ENCODE measurements at regions not wholly inside any gene's neighbourhood (a gene's known extent, or its start where the extent isn't known, plus 50 kb on each side); places are given as distances from the start of the nearest gene placed in this dataset.

DNA sequence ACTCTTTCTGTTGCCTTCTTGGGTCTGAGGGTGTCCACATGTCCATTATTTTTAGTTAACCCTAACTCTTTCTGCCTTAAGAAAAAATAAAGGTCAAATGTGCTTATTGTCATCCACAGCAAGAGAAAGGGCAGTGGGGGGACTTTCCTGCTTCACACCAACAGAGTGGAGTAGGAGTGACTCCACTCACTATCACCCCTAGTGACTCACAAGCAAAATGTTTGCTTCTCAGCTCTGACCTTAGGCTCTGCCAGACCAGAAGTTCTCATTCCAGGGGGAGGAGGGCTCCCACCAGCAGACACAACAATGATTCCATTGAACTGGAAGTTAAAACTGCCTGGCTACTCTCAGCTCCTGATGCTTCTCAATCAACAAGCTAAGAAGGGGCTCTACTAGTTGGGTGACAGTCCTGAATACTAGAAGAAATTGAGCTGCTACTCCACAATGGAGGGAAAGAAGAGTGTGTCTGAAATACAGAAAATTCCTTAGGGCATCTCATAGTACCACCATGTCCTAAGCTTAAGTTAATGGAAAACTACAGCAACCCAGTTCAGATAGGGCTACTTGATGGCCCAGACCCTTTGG, 83.9 kb upstream of the AFDN start (continued):
- TF ChIP-seq, protein P1, sequence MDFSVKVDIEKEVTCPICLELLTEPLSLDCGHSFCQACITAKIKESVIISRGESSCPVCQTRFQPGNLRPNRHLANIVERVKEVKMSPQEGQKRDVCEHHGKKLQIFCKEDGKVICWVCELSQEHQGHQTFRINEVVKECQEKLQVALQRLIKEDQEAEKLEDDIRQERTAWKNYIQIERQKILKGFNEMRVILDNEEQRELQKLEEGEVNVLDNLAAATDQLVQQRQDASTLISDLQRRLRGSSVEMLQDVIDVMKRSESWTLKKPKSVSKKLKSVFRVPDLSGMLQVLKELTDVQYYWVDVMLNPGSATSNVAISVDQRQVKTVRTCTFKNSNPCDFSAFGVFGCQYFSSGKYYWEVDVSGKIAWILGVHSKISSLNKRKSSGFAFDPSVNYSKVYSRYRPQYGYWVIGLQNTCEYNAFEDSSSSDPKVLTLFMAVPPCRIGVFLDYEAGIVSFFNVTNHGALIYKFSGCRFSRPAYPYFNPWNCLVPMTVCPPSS (IDR thresholded peaks at IDR 0.05) = no peak
- no peak for TF ChIP-seq ZNF562 (CRISPR knock-in tag; IDR thresholded peaks at IDR 0.05; ENCODE audit: borderline replicate concordance)
- TF ChIP-seq TSC22D2 (CRISPR knock-in tag; IDR thresholded peaks at IDR 0.05; ENCODE audit: borderline replicate concordance) = peak; percentile 75; the same call in 1 of the 2 replicates
- TF ChIP-seq ZMYM4 (CRISPR knock-in tag; IDR thresholded peaks at IDR 0.05) = peak; percentile 90
- TF ChIP-seq RXRB (CRISPR knock-in tag; IDR thresholded peaks at IDR 0.05; ENCODE audit: borderline replicate concordance) = peak; percentile 93
- TF ChIP-seq KDM6A (CRISPR knock-in tag; IDR thresholded peaks at IDR 0.05; ENCODE audit: low read depth) = no peak
- TF ChIP-seq PCBP1 (IDR thresholded peaks at IDR 0.05; ENCODE audit: borderline replicate concordance, low read depth, low read length) = no peak
- peak; percentile 27; the same call in 1 of the 2 replicates for TF ChIP-seq NCOR1 (IDR thresholded peaks at IDR 0.05; ENCODE audit: borderline replicate concordance, low read length)
- no peak for TF ChIP-seq ZFP41 (CRISPR knock-in tag; IDR thresholded peaks at IDR 0.05; ENCODE audit: borderline replicate concordance)
- TF ChIP-seq NR2F1 (CRISPR knock-in tag; IDR thresholded peaks at IDR 0.05) = peak; percentile 60 to 79; a peak in 3 of 4 replicates
- peak; percentile 42; the same call in 1 of the 2 replicates for TF ChIP-seq ZKSCAN8 (CRISPR knock-in tag; IDR thresholded peaks at IDR 0.05; ENCODE audit: borderline replicate concordance)
- no peak for TF ChIP-seq ZNF160 (CRISPR knock-in tag; IDR thresholded peaks at IDR 0.05)
- TF ChIP-seq HNRNPUL1 (IDR thresholded peaks at IDR 0.05; ENCODE audit: low read depth, low read length) = no peak
- no peak for TF ChIP-seq SAFB2 (CRISPR knock-in tag; IDR thresholded peaks at IDR 0.05; ENCODE audit: borderline replicate concordance, low read depth)
- TF ChIP-seq EEA1 (CRISPR knock-in tag; IDR thresholded peaks at IDR 0.05; ENCODE audit: borderline replicate concordance) = no peak
- TF ChIP-seq, protein P2, sequence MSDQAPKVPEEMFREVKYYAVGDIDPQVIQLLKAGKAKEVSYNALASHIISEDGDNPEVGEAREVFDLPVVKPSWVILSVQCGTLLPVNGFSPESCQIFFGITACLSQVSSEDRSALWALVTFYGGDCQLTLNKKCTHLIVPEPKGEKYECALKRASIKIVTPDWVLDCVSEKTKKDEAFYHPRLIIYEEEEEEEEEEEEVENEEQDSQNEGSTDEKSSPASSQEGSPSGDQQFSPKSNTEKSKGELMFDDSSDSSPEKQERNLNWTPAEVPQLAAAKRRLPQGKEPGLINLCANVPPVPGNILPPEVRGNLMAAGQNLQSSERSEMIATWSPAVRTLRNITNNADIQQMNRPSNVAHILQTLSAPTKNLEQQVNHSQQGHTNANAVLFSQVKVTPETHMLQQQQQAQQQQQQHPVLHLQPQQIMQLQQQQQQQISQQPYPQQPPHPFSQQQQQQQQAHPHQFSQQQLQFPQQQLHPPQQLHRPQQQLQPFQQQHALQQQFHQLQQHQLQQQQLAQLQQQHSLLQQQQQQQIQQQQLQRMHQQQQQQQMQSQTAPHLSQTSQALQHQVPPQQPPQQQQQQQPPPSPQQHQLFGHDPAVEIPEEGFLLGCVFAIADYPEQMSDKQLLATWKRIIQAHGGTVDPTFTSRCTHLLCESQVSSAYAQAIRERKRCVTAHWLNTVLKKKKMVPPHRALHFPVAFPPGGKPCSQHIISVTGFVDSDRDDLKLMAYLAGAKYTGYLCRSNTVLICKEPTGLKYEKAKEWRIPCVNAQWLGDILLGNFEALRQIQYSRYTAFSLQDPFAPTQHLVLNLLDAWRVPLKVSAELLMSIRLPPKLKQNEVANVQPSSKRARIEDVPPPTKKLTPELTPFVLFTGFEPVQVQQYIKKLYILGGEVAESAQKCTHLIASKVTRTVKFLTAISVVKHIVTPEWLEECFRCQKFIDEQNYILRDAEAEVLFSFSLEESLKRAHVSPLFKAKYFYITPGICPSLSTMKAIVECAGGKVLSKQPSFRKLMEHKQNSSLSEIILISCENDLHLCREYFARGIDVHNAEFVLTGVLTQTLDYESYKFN (CRISPR knock-in tag; conservative IDR thresholded peaks at IDR 0.05) = peak; percentile 71
- 0 out of 2 replicates have a peak, but pooled peaks have one; percentile 61 for TF ChIP-seq ZNF33B (CRISPR knock-in tag; IDR thresholded peaks at IDR 0.05)
- TF ChIP-seq HNRNPK (IDR thresholded peaks at IDR 0.05; ENCODE audit: low read depth, low read length, poor library complexity, severe bottlenecking) = no peak
- TF ChIP-seq TBX2 (CRISPR knock-in tag; IDR thresholded peaks at IDR 0.05; ENCODE audit: borderline replicate concordance) = peak; percentile 79
- TF ChIP-seq, protein P3, sequence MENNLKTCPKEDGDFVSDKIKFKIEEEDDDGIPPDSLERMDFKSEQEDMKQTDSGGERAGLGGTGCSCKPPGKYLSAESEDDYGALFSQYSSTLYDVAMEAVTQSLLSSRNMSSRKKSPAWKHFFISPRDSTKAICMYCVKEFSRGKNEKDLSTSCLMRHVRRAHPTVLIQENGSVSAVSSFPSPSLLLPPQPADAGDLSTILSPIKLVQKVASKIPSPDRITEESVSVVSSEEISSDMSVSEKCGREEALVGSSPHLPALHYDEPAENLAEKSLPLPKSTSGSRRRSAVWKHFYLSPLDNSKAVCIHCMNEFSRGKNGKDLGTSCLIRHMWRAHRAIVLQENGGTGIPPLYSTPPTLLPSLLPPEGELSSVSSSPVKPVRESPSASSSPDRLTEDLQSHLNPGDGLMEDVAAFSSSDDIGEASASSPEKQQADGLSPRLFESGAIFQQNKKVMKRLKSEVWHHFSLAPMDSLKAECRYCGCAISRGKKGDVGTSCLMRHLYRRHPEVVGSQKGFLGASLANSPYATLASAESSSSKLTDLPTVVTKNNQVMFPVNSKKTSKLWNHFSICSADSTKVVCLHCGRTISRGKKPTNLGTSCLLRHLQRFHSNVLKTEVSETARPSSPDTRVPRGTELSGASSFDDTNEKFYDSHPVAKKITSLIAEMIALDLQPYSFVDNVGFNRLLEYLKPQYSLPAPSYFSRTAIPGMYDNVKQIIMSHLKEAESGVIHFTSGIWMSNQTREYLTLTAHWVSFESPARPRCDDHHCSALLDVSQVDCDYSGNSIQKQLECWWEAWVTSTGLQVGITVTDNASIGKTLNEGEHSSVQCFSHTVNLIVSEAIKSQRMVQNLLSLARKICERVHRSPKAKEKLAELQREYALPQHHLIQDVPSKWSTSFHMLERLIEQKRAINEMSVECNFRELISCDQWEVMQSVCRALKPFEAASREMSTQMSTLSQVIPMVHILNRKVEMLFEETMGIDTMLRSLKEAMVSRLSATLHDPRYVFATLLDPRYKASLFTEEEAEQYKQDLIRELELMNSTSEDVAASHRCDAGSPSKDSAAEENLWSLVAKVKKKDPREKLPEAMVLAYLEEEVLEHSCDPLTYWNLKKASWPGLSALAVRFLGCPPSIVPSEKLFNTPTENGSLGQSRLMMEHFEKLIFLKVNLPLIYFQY (CRISPR knock-in tag; IDR thresholded peaks at IDR 0.05; ENCODE audit: borderline replicate concordance) = 0 out of 2 replicates have a peak, but pooled peaks have one; percentile 11
- TF ChIP-seq TRIM24 (CRISPR knock-in tag; IDR thresholded peaks at IDR 0.05) = no peak
